Lower leg skin (tissue), 3 donors: ENCODE measurements at regions not wholly inside any gene's neighbourhood (a gene's known extent, or its start where the extent isn't known, plus 50 kb on each side); places are given as distances from the start of the nearest gene placed in this dataset.
"Not testable (repeated sequence)": the region's sequence is repeated elsewhere in the genome, so short reads cannot be mapped to it uniquely, and the experiment has no call there.

Experiments used
- POLR2A ChIP-seq, 2 donors: fragments of 450-650 bp; IDR thresholded peaks; one replicate each; pipeline ENCODE4 v1.6.1; 2016 to 2017; ENCODE audit warnings: antibody characterized with exemption in 2 of 2, mild to moderate bottlenecking in 1 of 2, moderate library complexity in 1 of 2
- TF ChIP-seq, protein P1 (sequence below), 3 donors: fragments of 450-650 bp; IDR thresholded peaks; one replicate each; pipeline ENCODE4 v1.5.1; 2016; ENCODE audit warnings: antibody characterized with exemption in 3 of 3, mild to moderate bottlenecking in 3 of 3, moderate library complexity in 2 of 3

GRCh38 chr11:67882304-67882703 is 121.6 kb downstream of the UNC93B1 start:
- TF ChIP-seq, protein P1, sequence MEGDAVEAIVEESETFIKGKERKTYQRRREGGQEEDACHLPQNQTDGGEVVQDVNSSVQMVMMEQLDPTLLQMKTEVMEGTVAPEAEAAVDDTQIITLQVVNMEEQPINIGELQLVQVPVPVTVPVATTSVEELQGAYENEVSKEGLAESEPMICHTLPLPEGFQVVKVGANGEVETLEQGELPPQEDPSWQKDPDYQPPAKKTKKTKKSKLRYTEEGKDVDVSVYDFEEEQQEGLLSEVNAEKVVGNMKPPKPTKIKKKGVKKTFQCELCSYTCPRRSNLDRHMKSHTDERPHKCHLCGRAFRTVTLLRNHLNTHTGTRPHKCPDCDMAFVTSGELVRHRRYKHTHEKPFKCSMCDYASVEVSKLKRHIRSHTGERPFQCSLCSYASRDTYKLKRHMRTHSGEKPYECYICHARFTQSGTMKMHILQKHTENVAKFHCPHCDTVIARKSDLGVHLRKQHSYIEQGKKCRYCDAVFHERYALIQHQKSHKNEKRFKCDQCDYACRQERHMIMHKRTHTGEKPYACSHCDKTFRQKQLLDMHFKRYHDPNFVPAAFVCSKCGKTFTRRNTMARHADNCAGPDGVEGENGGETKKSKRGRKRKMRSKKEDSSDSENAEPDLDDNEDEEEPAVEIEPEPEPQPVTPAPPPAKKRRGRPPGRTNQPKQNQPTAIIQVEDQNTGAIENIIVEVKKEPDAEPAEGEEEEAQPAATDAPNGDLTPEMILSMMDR (IDR thresholded peaks at IDR 0.05), result not testable (repeated sequence)
- TF ChIP-seq POLR2A (IDR thresholded peaks at IDR 0.05), result not testable (repeated sequence)
